ENCODE measurements at regions not wholly inside any gene's neighbourhood (a gene's known extent, or its start where the extent isn't known, plus 50 kb on each side); places are given as distances from the start of the nearest gene placed in this dataset.

DNA sequence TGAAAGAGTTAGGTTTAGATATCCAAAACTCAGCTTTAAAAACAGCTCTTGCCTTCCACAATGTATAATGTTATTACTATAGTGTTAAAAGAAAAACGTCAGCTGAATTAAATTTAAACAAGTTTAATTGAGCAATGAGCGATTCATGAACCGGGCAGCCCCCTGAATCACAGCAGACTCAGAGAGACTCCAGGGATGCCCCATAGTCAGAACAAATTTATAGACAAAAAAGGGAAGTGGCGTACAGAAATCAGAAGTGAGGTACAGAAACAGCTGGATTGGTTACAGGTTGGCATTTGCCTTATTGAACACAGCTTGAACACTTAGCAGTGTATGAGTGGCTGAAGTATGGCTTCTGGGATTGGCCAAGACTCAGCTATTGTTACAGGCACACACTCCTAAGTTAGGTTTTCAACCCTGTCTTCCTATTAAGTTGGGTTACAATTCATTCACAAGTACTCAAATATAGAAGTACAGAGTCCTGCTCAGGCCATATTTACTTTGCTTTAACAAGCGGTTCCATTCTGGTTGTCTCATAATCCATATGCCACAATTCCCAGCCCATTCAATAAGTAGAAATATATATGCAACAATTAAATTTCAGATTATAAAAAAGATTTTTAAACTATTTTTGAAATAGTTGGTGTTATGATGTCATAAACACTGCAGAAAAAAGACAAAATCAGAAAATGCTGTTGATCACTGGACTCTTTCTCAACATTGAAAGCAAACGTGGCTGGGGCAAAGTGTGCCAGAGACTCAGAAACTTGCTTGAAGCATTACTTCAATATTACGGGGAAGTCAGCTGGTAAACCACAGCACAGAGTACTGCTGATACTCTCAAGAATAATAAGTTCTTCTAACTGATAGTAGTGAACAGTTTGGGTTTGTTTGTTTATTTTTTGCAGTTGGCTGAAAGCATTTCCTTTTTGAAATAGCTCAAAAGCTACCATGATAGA, 459.7 kb downstream of the RAB28 start:
- no peak for FAIRE-seq

DNA sequence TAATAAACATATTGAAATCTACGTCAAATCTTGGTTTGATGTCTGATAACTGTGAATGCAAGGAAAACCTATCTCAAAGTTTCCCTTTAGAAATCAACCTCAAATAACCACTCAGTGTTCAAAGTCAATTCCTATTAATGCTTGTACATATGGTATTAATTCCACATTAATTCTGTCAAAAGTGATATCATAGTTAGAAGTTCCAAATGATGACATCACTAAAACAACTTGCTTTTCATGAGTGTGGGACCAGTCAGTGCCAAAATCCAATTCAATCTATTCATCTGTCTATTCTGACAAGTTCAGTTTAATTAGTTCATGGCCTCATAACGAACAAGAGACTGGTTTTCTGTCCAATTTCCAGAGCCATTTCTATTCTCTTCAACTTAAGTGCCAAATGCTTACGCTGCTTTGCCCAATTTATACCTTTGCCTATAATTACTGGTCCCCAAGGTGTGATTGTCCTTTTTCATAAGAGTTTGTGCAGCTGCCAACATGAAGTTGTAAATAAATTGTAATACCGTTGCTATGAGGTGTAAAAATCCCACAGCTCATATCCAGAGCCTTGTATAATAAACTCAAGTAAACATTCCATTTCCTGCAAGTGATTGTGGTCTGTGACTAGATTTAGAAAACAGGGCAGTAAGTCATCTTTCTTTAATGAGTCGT, 476.2 kb downstream of the RAB28 start:
- no peak for FAIRE-seq

DNA sequence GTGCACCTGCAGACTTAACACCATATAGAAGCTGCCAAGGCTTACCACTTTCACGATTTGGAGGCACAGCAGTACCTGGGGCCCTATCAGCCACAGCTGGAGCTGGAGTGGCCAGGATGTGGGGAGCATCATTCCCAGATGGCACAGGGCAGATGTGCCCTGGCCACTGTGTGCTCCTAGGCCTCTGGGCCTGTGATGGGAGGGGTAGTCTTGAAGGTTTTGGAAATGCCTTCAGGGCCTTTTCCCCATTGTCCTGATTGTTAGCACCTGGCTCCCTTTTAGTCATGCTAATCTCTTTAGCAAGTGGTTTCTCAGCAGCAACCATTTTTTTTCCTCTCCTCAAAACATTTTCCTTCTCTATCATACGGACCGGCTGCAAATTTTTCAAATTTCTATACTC, 490.2 kb downstream of the RAB28 start:
- FAIRE-seq, result no peak

DNA sequence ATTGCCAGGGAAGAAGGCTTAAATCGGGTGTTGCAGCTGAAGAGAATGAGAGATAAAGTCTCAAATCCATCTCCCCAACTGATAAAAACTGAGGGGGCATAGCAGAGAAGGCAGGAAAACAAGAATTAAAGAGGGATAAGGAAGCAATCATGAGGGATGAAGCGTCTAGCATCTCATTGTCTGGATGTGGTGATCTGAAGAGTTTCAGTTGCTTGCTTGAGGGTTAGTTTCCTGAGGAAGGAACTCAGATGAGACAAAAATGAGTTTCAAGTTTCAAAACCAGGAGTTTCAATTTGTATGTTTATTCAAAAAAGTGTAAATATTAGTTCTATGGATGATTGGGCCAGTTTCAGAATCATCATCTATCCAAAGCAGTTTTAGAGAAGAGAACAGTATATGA, 496.9 kb downstream of the RAB28 start:
- FAIRE-seq, result no peak

DNA sequence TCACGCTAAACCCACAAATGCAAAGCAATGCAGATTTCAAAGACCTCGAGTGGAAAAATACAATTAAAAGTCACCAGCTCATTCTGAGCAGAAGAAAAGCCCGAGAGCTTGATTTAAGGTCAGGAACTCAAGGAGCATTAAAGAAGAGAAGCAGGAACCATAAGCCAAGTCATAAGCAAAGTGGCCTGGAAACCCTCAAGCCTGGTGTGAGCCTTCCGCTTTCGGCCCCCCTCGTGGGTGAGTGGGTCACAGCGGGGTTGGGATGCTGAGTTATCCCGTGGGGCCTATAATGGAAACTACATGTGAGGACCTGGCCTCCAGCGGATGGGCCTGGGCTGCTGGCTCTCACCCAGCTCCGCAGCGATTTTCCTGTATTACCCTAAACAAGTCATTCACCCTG, 504.3 kb downstream of the RAB28 start:
- no peak for FAIRE-seq

DNA sequence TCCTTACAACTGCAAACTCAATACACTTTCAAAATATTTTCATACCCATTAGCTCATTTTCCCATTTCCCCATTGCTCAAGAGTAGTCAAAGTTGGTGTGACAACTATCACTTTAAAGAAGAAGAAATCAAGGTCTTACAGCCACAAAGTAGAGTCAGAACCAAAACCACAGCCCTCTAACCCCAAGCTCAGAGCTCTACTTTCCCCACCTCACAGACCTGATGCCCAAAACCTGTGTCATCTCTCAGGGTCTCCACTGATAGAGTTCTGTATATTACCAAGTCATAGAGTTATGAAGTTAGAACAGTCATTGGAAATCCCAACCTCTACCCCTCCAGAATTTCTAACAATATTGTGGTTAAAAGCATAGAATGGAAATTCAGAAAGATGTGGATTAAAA, 505.8 kb downstream of the RAB28 start:
- FAIRE-seq, result no peak

DNA sequence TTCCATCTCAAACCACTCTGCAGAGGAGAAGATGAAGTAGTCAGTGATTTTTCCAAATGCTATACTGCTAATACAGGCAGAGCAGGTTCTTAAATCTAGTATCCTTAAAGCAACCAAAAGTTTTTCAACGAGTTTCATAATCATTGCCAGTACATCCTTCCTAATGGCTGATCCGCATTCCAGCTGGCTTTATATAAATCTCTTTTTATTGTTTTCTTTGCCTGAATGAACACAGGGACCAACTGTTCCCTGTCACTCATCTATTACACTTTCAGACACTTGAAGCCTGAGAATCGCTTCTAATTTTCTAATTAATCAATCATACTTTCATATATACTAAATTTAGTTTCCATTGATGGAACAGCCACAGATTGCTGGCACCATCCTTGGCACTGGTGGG, 508.6 kb downstream of the RAB28 start:
- FAIRE-seq, result no peak

DNA sequence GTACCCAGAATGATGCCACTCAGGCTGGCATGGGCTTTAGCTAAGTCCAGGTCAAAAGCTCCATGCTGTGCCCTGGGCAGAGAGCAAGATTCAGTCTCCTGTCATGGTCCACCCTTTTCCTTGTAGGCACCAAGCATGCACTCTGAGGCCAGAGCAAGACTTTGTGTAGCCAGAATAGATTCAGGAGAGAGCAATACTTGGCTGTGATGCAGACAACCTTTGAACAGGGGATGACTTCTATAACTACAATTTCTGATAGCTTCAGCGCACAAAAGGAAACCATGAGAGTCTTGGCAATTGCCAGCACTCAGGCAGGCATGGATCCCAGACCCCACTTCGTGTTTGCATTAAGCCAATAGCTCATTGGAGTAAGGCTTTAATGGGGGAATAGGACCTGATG, 510.6 kb downstream of the RAB28 start:
- no peak for FAIRE-seq

DNA sequence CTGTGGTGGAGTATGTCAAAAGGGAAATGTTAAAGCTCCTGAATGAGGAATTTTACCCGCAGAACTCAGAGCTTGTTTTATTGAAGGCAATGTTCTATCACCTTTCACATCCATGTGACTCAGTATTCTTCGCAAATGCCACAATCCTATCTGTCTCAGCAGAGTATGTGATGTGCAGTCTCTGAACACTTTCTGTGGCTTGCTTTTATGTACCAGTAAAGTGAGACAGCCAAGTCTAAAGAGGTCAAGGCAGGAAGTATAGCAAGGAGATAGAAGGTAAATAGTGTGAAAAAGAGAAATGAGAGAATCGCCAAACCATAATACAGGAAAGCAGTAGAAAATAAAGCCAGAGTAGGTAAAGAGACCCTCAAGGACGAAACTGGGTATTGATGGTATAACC, 515.8 kb downstream of the RAB28 start:
- no peak for FAIRE-seq

DNA sequence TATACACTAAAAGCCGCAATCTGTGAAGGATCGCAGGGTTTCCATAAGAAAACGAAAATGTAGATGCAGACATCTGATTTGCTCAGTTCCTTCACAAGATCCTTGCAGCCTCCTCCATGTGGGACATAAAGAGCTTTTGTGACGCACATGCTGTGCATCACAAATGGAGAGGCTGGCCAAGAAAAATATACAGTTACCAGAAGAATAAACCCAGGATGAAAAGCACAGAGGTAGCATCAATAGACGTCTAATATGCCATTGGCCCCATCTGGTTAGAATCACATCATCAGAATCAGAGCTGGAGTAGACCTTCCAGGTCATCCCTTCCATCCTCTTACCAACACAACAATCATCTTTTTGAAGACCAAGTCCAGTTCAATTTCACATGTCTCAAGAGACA, 517.4 kb downstream of the RAB28 start:
- FAIRE-seq, result no peak

DNA sequence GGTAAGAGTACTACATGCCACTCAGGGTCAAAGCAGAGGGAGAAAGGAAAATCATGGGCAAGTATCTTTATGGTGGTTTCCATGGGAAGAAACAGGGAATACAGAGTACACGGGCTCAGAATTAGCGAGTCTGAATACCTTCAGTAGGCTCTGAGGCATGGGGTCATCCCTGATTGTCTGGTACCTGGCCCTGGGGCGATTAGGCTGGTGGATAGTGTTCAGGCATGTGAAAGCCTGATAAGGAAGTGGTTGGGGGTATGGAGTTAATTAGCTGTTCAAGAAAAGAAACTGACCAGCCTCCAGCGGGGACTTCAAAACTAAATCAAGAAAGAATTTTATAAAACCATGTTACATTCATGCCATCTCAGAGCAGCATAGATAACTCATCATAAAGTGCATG, 518.8 kb downstream of the RAB28 start:
- FAIRE-seq, result no peak

DNA sequence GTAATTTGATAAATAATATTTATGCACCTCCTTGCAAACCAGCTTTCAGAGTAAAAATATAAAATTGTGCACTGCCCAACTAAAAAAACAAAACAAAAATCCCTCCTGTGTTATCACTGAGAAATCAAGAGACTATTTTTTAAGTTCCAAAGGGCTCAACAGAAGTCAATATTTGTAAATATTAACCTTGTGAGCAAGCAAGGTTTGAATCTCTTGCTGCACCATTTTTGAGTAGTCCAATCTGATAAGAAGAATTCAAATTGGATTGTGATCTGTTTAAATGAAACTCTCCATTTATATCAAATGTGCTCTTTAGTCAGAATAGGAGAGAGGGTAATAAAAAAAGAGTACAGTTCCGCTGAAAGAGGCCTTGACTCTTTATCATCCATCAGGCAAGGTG, 520.2 kb downstream of the RAB28 start:
- FAIRE-seq, result no peak

DNA sequence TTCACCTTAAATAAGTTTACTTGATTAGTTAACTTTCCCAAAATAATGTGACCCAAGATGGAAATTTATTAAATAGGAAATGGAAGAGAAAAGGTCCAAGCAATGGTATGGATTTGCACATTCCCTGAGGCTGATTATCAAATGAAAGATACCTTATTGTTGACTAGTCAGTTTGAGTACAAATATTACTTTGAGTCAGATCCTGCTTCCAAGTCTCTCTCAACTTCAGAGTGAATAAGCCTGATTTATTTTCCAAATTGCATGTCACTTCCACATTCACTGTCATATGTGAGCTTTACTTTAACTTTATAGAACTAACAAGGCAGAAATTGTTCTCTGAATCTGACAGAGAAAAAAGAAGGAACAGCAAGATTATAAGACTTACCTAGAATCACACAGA, 520.8 kb downstream of the RAB28 start:
- FAIRE-seq, result no peak

DNA sequence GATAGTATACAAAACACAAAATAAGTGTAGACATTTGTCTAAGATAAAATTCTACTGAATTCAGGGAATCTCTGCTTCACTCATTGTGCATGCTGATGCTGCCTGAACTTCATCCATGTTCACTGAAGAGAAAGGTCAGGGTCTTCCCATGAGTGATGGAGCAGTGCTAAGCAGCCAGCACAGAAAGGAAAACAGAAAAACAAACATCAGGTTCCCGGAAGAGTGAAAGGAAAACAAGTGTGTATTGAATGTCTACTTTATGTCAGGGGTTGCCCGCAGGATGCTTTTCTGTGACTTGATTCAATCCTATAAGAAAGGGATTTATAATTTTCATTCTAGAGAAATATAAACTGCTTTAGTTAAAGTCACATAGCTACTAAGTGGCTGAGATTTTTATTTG, 522.4 kb downstream of the RAB28 start:
- no peak for FAIRE-seq

DNA sequence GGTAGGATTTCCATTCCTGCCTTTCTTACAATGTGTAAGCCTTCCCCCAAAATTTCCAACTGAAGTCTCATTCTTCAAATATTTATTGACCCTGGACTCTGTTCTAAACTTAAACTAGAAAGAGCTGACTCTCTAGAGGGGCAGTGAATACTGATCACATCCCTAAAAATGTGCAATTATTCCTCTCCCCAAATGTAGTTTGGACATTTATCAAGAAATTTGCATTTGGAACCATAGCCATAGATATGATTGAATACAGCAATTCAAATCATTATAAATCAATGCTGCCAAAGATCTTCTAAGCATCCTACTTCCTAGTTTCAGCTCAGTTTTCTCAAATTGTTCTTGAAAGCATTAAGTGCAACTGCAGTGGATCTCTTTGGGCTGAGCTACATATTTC, 525.7 kb downstream of the RAB28 start:
- no peak for FAIRE-seq

DNA sequence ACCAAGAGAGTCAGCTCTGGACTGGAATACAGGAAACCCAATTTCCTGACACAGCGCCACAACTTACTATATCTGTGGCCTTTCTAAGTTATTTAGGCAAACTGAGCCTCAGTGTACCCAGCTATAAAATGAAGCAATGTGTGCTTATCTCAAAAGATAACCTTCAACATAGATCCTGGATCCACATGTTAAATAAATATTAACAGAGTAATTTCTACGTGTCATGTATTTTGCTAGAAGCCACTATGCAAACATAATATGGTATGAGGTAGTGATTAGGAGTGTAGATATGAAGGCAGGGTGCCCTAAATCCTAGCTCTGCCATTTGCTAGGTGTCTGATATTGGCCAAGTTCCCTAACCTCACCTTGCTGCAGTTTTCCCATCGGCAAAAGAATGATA, 527.0 kb downstream of the RAB28 start:
- no peak for FAIRE-seq

DNA sequence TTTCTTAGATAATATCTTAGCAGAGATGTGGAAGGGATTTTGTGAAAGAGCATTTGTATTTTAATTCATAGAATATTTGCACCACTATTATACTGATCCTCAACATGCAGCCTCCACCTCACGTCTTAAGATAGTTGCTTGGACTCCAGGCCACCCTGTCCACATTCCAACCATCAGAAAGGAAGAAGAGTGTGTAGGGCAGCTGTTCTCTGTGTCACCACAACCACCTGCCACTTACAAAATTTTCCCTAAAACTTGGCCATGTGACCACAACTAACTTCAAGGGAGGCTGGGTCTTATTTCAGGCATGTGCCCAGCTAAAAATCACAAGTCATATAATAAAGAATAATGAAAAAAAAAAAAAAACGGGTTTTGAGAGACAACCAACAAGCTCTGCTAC, 528.1 kb downstream of the RAB28 start:
- no peak for FAIRE-seq

DNA sequence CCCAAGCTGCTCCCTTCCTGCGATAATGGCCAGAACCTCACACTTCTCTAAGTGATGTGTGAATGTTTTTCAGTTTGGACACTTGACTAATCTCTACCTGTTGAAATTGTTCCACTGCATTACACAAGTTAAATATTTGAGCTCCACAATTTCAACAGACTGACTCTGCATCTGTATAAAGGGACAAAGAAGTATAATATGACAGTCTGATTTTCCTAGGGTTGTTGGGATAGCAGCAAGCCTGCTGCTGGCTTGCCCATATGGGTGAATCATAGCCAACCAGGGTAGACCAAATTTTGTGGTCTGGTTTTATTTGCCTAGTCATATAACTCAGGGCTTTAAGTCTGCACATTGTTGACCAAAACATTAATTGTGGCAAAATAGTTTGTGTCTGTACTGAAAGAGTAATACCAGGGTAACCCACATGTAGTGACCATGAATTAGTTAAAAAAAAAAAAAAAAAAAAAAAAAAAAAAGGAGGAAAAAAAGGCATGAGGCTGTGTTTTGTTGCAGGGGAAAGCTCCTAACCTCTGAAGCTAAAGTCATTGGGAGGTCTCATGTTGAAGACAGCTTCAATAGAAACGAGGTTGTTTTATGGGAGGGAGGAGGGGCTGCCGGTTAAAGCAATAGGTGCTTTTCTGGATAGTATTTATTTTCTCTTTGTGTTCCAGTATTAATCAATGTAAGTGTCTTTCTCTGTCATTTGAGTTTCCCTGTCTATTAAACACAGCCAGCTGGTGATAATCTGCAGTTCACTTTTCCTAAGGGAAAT, 534.2 kb downstream of the RAB28 start:
- FAIRE-seq, result no peak

DNA sequence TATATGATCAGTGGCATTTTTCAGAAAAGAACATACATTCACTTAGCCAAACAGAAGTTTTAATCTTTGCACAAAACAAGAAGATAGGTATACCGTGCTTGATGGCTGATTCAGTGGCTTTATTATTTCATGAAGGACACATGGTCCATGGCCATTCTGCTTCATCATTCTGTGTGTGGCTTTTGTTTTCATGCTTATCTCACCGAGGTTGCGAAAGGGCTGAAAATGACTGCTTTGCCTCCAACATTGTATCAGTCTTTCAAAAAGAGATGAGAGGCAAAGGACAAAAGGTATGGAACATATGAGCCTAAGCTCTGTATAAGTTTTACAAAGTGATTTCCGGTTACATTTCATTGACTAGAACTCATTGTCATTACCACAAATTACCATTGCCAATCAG, 541.1 kb downstream of the RAB28 start:
- no peak for FAIRE-seq

DNA sequence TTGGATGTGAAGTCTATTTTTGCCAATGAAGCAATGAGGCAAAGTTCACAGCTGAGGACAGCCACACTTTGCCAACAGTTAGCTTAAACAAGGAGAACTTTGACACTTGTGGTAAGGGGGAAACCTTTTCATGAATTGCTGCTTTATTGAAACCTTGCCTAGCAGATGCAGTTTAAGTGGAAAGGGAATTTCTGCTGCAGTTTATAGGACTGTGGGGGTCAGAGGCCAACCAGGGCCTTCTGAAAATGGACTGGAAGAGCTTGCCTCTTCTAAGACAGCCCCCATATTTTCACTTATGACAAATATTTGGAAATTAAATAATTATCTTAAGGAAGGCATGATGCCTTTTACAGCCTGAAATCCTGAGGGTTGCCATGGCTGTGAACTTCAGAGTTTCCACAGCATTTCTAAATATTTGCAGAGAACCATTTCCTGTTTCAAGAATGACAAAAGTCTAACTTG, 550.3 kb downstream of the RAB28 start:
- no peak for FAIRE-seq

DNA sequence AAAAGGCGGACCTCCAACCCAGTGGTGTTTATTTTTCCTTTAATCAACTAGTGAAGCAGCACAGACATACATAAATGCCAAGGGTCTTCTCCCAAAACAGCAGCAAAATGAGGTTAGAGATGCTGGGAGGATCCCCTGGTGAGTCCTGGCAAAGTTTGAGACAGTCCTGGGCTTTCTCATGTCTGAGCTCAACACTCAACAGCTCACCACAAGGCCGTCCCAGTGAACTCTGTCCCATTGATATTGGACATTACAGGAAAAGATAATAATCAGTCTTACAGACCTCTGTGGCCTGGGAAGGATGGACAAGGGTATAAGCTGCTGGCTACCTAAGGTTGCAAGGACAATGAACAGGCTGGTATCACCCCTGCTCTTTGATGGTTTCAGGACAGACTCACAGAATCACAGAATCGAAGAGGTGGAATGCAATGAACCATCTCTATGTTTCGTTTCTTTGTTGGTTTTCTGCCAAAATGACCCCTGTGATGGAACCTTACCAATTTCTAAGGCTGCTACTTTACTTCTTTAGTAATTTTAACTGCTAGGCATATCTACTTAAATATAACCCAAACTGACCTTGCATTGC, 551.8 kb downstream of the RAB28 start:
- no peak for FAIRE-seq

DNA sequence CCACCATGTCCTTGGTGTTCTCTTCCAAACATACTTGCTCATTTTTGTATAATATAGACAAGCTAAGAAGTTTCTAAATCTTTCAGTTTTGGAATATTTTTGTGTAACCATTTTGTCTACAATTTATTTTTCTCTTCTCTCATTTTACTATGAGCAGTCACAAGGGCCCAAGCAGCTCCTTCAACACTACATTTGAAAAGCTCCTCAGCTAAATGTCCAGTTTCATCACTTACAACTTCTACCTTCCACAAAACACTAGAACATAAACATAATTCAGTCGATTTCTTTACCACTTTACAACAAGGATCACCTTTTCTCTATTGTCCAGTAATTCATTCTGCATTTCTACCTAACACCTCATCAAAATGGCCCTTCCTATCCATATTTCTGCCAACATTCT, 554.4 kb downstream of the RAB28 start:
- no peak for FAIRE-seq

DNA sequence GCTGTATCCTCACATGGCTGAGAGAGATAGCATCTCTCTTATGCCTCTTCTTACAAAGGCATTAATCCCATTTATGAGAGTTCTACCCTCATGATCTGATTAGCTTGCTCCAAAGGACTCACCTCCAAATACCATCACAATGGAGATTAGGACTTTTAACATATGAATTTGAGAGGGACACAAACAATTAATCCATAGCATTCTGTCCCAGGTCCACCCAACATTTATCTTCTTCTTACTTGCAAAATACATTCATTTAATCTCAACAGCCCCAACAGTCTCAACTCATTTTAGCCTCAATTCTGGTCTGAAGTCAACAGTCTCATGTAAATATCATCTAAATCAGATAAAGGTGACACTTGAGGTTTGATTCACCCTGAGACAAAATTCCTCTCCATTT, 555.4 kb downstream of the RAB28 start:
- no peak for FAIRE-seq

Measured in G401.6 (cell line).